Bone marrow (tissue), 2 donors: ENCODE measurements at regions not wholly inside any gene's neighbourhood (a gene's known extent, or its start where the extent isn't known, plus 50 kb on each side); places are given as distances from the start of the nearest gene placed in this dataset.
"Not testable (repeated sequence)": the region's sequence is repeated elsewhere in the genome, so short reads cannot be mapped to it uniquely, and the experiment has no call there.

Source experiments
- DNase-seq, 2 donors: peaks; one replicate each; lab custom pipeline; 2025; lab: John Stamatoyannopoulos, UW

DNA sequence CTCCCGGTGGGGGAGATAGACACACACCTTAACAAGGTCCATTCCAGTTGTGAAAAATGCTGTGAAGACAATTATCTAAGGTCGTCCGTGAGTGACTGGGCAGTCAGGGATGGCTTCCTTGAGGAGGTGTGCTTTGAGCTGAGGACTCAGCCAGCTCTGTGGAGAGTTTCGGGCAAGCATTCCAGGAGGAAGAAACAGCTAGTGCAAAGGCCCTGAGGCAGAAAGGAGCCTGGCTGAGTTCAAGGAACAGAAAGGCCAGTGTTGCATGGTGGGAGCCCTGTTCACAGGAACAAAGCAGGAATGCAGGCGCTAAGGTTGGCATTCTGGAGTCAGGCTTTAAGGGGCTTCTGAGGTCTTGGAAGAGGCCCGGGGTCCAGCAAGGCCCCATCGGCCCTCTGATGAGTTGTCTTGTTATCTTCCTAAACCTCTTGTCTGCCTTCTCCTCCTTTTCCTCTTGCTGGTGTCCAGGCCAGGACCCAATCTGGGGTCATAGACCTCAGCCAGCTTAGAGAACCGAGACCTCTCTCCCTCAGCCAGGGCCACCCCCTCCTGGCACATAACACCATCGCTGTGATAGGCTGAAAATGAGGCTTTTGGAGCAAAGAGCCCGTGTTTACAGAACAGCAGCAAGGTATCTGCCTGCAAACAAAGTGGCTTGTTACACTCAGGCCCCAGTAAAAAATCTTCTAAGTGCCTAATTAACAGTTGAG, 270.2 kb upstream of the MVB12B start:
- DNase-seq, result no peak

DNA sequence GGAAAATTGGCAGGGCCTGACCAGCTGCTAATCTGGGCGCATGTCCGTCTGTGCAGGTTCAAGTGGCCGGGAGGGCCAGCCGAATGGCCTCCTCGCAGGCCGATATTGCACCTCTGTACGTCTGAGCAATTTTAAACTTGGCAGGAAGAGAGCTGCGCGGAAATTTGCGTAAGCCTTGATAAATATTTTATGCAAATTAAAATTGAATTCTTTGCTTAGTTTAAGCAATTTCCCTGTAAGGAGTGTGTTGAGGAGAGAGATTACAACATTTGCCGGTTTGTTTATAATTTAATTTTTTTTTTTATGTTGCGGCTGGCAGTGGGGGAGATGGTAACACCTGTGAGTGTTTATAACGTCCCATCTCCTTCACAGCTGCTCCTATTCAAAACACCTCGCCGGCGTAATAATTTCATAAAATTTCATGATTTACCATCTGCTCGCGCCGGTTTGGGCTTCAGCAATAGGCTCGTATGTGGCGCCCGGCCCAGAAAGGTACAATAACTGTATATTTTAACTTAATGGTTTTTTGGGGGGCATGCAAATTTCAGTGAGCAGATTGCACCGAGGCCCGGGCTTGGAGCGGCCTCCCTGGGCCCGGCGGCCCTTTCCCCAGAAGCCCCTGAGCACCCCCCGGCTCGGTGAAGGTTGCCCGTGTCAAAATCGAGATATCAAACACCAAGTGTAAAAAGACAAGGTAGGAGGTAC, 269.4 kb upstream of the MVB12B start:
- no peak for DNase-seq

DNA sequence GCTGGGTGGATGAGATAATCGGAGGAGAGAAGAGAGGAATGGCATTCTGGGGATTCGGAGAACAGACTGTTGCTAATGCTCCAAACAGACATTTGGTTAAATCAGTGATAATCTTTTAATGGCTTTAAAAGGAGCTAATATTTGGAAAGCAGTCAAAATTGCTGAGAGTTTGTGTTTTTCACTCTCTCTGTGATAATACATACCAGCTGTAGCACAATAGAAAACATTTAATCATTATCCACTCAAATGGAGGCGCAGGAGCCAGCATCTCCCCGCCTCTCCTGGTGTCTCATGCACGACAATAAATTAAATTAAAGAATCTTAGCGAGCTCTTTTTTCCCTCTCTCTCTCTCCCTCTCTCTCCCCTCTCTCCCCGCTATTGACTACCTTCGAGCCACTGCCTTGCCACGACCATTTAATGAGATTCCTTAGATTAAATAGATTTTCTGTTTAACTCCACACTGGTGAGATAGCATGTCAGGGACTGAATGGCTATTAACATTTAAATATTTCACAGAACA, 268.6 kb upstream of the MVB12B start:
- no peak for DNase-seq

DNA sequence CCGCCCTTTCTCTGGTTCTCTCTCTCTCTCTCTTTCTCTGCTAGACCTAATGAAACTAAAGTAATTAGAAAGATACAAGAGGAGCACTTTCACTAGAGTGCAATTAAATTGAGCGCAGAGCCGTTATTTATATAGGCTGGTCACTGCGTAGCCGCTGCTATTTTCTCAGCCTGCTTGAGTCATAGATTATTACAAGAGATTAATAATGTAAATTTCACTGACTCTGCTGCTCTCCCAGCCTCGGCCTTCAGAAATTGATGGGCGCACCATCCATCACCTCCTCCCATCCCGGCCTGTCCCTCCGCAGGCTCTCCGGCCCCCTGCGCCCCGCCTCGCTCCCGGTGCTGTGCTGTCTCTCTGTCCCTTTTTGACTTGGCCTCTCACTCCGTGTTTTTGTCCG, 268.0 kb upstream of the MVB12B start:
- DNase-seq, result no peak

DNA sequence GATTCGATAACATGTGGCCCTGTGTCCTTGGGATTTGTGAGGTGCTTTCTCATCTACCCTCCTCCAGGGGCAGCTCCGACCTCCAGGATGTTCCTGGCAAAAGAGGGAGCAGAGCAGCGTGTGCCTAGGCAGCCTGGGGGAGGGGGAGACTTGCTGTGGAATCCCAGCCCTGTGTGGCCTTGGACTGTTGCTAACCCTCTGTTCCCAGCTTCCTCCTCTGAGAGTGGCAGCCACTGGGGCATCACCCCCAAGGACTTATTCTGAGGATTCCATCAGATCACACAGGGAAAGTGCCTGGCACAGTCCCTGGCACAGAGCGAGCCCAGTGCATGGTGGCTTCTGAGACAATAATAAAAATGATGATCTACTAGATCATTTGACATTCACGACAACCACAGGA, 265.1 kb upstream of the MVB12B start:
- no peak for DNase-seq

DNA sequence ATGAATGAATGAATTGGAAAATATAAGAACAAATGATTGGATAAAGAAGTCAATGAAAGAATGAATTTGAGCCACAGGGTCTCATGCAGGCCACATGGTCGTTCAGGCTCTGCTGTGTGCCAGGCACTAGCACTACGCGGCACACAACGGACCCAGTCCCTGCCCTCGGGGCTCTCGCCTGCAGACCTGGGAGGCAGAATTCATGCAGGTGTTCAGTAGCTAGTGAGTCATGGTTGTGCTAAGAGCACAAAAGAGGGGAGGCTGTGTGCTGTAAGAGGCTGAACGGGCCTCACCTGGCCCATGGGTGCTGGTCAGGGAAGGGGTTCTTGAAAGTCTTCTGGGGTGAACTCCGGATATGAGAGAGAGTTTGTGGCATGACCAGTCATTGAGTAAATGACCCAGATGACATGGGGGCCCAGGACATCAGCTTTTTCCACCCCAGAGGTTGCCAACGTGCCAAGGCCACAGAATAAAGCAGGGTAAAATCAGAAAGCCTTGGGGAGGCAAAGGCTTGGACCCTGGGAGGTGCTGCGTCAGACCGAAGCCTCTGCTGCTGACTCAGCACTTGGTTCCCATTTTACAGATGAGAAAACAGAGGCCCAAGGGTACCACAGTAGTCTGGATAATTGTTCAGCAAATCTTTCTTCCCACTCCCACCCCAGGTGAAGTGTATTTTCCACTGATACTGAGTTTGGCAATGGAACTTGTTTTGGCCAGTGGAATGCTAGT, 264.3 kb upstream of the MVB12B start:
- DNase-seq, result no peak

DNA sequence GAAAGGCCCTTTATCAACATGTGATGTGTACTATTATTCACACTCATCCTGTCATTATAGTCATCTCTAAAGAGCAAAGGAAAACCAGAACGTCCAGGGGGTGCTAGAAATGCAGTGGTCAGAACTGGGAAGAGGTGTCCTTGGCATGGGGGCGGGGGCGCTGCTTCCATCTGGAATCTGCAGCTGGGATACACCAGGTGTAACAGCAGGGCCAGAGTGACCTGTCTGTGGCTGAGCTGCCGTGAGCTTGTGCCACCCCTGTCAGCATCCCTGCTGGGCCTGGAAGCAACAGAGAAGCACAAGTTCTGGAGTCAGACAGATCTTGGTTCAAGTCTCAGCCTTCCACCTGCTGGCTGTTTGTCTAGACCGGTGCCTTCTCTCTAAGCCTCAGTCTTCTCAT, 263.3 kb upstream of the MVB12B start:
- DNase-seq, result no peak

DNA sequence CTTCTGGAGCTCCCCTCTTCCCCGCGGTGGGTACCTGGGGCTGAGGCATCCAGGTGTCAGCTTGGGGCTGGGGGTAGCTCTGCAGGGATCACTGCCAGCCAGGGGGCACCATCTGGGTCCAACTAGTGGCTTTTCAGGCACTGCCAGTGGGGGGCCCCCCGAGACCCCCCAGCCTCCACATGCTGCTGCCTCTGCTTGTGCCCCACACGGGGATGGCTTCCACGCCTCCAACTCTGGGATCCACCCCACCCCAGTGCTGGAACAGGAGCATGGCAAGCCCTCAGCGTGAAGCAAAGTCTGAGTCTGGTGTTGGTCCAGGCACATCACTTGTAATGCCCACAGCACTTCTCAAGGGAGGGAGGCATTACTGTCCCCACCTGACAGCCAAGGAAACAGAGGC, 260.5 kb upstream of the MVB12B start:
- no peak for DNase-seq

DNA sequence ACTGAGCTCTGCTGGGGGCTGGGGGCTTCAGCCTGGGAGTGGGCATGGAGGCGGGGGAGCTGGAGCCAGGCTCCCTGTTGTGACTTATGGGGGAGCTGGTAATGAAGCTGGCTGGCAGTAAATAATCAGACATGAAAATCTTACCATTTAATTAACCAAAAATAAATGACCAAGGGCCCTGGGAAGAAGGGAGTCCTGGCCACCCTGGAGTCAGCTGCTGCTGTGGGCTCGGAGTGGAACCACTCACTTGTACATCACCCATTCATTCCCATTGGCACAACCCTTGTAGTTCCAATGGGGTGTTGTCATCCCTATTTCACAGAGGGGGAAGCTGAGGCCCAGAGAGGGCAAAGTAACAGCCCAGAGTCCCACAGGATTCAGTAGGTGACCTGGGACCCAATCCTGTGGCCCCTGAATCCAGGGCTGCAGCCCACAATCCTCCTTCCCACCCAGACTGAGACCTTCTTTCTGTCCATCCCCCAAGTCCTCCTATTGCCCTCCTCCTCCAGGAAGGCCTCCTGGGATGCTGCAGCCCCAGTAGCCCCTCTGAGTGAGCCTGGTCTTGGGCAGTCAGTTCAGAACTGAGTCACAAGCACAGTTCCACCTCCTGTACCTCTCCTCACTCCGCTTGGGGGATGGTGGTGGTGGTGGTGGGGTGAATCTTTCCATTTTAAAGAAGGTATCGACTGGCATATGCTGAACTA, 259.4 kb upstream of the MVB12B start:
- no peak for DNase-seq

DNA sequence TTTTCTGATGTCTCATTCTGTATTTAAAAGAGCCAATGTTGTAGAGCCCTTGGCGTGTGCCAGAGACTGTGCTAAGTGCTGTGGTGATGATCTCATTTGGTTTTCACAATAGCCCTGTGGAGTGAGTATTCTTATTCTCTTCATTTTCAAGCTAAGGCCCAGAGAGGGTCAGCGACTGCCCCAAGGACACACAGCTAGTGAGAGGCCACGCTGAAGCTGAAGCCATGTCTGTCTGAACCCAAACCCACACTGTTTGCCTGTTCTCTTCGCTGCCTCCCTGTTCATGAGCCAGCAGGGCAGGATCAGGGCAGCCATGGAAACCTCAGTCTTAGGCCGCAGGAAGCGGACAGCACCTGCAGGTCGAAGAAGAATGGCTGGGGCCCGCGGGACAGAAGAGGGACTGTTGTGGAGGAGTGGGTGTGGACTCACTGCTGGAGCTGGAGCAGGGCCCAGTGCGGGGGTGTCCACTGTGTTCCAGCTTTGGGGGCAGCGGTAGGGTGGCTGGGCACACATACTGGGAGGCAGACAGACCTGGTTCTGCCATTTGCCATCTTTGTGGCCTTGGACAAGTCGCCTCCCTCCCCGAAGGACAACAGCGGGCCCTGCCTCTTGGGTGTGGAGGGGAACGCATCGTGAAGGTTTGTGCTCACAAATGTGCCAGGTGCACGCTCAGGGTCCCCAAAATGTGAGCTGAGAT, 257.9 kb upstream of the MVB12B start:
- no peak for DNase-seq

DNA sequence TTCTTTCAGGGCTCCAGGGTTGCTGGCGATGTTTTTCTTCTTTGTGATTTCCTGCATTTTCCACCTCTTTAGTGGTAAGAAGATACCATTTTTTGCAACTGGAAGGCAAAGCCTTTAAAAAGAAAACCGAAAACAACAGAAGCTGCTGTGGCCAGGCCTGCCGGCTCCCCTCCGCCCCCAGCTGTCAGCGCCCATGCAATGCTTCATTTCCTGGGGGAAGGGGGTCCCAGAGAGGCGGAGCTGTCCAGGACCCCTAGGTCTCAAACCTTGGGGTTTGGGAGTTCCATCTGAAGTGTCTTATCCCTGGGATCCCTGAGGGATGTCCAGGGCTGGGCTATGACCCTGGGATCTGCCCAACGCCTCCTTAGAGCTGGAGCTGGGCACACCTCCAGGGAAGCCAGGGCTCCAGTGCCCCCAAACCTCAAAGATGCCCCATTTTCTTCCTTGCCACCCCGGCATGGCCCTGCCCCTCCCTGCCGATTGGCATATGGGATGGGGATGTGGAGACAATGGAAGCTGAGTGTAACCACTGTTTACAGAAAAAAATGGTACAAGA, 257.2 kb upstream of the MVB12B start:
- no peak for DNase-seq

DNA sequence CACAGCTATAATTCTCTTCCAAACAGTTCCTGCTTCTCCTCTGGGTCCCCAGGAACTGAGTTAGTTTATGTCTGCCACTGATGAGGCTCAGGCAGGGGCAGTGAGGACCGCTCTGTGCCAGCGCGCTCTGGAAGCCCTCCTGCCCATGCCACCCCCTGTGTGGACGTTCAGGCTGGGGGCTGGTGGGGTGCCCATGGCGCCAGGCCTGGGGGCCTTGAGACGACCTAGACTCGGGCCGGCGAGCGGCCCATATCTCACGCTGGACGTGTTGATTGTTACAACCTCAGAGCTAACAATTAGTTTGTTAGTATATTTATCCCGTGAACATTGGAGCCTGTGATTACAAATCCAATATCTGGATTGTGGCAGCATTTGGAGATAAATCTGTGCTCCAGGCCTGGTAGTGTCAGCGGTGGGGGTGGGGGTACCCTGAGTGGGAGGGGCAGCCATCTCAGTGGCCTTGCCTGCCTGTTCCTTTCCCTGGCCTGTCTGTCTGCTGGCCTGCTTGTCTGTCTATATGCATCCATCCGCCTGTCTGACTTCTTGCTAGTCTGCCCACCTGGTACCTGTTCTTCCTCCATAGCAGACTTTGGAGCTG, 256.5 kb upstream of the MVB12B start:
- no peak for DNase-seq

DNA sequence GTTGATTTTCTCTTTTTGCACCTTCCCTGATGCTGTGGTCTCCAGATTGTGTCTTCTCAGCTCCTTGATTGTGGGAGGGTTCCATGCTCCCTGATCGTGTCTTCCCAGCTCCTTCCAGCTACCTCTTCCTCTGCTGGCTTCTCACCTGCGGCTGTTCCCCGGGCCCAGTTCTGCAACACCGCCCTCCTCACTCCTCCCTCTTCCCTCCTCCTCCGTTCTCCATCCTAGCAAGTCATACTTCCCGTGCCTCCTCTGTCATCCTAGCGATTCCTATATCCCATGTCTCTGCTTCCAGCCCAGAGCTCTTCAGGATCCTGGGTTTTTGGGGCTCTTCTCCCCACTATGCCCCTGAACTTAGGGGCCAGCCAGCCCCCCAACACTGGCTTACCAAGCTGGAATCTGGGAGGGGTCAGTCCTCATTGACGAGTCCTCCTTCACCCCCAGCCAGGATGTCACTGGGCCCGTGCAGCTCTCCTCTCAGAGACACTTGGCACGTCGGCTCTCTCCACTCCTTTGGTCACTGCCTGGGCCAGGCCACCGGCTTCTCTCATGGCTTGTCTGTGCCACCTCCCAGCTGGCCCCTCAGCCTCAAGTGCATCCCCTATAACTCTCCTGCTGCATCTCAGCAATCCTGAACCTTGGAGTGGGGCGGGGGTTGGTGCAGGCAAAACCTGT, 255.4 kb upstream of the MVB12B start:
- no peak for DNase-seq

DNA sequence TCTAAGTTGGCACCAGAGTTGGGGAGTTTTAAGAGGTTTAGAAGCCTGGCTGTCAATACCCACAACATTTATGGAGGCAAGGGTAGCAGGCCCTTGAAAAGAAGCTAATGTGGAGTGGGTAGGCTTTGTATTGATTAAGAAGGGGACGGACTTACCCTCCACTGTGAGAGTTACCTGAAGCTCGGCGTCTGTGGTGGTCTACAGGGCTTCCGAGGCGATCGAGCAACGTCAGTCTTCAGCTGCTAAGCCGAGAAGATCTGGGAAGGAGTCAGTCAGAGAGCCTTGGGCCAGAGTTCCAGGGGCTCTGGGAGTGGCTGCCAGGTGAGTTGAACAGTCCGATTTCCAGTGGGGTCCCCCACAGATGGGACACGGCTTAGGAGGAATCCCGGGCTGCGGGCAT, 249.0 kb upstream of the MVB12B start:
- DNase-seq, result not testable (repeated sequence)

DNA sequence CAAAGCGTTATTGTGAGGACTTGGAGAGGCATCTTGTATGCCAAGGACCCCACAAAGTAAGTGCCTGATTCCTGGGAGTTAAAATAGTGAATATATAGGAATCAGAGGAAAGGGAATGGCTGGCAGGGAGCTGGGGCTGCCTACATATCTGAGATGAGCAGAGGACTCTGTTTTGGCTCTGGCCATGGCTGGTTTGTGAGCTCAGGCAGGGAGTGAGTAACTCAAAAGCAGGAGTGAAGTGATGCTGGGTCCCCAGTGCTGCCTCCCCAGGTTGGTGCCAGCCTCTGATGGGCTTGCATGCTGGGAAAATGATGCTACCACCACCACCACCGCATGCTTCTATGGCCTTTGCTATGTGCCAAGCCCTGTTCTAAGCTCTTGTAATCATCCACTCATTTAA, 246.0 kb upstream of the MVB12B start:
- DNase-seq, result no peak

DNA sequence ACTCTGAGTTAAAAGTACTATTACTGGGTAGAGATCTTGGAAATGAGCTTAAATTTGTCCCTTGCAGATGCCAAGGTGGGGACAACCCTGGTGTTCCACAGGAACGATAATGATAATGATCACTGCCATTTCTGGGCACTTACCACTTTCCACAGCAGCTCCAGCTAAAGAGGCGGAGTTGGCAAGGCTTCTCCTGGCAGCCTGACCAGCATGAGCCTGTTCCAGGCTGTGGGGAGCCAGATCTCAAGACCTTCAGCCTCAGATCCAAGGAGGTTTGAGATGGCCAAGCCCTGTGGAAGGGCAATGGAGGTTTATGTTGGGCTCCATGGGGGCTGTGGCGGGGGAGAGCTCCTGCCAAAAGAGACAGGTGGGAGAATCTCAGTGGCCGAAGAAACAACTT, 244.9 kb upstream of the MVB12B start:
- no peak for DNase-seq

DNA sequence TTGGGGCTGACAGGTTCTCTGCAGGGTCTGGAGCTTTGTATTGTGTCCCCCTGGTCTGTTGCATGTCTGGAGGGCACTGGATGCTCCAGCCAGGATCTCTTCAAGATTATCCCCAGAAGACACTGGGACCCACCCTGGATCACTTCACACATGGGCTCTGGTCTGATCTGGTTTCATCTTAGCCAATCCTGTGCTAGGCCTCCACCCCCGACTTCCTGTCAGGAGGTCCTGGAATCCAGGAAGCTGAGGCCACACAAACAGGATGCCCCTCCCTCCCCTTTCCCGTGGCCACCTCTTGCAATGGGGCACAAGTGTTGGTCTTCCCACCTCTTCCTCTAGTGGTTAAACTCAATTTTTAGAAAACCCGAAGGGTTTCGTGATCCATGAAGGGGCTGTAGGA, 242.6 kb upstream of the MVB12B start:
- DNase-seq, result no peak

DNA sequence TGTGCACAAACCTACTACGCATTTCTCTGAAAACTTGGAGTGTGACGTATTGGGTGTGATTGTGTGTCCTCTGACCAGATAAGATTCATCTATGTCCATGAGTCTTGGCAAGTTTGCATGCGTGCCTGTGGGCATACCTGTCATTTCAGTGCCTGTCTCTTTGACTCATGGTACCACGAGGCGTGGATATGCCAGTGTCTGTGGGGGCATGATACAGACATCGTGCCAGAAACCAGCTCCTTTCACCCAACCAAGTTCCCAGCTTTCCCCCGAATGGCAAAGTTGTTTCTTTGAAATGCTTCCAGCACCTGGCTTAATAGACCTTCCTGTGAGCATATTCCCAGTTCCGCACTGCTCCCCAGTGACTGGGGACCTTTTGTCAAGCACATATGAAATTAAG, 241.9 kb upstream of the MVB12B start:
- DNase-seq, result no peak

DNA sequence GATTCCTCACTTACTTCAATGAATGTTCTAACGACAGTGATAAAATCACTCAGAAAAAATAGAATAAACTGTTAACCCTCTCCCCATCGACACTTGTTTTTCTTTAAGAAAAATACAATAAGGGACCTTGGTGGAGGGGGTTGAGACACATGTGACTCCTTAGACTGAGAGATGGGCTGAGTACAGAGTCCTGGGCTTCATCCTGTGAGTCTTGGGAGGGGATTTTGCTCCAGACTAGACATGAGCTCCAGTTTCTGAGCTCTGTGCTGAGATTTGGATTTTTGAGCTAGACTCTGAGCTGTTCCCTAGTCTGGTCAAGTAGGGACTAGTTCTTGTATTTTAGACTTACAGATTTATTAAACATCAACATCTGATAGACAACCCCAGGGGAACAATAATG, 241.5 kb upstream of the MVB12B start:
- no peak for DNase-seq

DNA sequence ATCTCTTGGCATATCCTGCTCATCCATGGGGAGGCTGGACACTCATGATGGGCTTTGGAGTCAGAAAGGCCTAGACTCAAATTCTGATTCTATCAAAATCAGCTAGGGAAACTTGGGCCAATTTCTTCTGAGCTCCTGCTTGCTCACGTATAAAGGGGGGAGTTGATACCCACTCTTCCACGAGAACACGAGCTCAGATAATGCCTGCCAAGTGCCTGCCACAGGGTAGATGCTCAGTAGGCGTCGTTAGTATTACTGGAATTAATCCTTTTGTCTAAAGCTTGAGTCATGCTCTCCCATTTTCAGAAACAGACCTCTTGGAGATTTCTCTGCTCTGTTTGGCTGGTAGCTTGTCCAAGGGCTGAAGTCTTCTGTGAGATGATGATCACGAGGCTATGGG, 238.3 kb upstream of the MVB12B start:
- DNase-seq, result no peak

DNA sequence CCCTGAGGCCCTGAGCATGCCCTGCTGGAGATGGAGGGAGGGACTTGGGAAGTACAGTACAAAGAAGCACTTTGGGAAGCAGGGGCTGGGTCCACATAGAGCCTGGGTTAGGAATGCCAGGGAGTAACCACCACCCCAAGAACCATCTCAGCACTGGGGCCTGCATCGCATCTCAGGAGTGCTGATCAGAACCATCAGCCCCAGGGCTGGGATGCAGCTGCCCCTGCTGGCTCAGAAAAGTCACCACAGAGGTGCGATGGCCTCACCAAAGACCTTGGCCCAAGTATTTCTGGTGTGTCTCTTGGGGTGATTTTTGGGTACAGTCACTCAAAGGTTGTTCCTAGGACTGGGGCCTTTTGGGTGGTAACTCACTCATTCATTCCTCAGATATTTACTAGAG, 236.8 kb upstream of the MVB12B start:
- no peak for DNase-seq
